ENCODE measurements at regions not wholly inside any gene's neighbourhood (a gene's known extent, or its start where the extent isn't known, plus 50 kb on each side); places are given as distances from the start of the nearest gene placed in this dataset.
"Not testable (repeated sequence)": the region's sequence is repeated elsewhere in the genome, so short reads cannot be mapped to it uniquely, and the experiment has no call there.

- DNase-seq (ENCODE audit: low spot score) (no peak), ATAC-seq (no peak)
These were observed 291.6 kb upstream of the ECI2 start for GRCh38 chr6:4426968-4427367.

GRCh38 chr6:4421837-4422236, 286.5 kb upstream of the ECI2 start:
- ATAC-seq: no peak

GRCh38 chr6:4420160-4420865, 284.9 kb upstream of the ECI2 start:
- DNase-seq (ENCODE audit: low spot score) (no peak), ATAC-seq (no peak)

More at GRCh38 chr6:4421837-4422236, 286.5 kb upstream of the ECI2 start:
- DNase-seq (ENCODE audit: low spot score): no peak

GRCh38 chr6:4415549-4415948, 280.2 kb upstream of the ECI2 start:
- ATAC-seq: no peak
- DNase-seq (ENCODE audit: low spot score): no peak

- not testable (repeated sequence) for ATAC-seq
These were observed 278.7 kb upstream of the ECI2 start for GRCh38 chr6:4414078-4414477.

GRCh38 chr6:4413073-4413472, 277.7 kb upstream of the ECI2 start:
- ATAC-seq (no peak), DNase-seq (ENCODE audit: low spot score) (no peak)

More at GRCh38 chr6:4414078-4414477, 278.7 kb upstream of the ECI2 start:
- not testable (repeated sequence) for DNase-seq (ENCODE audit: low spot score)

- no peak for ATAC-seq
- no peak for DNase-seq (ENCODE audit: low spot score)
These were observed 277.1 kb upstream of the ECI2 start for GRCh38 chr6:4412488-4412887.

- ATAC-seq (no peak), DNase-seq (ENCODE audit: low spot score) (no peak)
These were observed 276.7 kb upstream of the ECI2 start for GRCh38 chr6:4412077-4412476.

GRCh38 chr6:4407710-4408109, 272.3 kb upstream of the ECI2 start:
- not testable (repeated sequence) for ATAC-seq; DNase-seq (ENCODE audit: low spot score)

GRCh38 chr6:4405621-4406212, 270.3 kb upstream of the ECI2 start:
- no peak for DNase-seq (ENCODE audit: low spot score)
- no peak for ATAC-seq

GRCh38 chr6:4404415-4404814, 269.0 kb upstream of the ECI2 start:
- DNase-seq (ENCODE audit: low spot score): no peak
- ATAC-seq: no peak

GRCh38 chr6:4403828-4404227, 268.5 kb upstream of the ECI2 start:
- ATAC-seq (no peak), DNase-seq (ENCODE audit: low spot score) (no peak)

- DNase-seq (ENCODE audit: low spot score) (no peak), ATAC-seq (no peak)
These were observed 267.8 kb upstream of the ECI2 start for GRCh38 chr6:4403023-4403752.

GRCh38 chr6:4402477-4402976, 267.2 kb upstream of the ECI2 start:
- DNase-seq (ENCODE audit: low spot score) (no peak), ATAC-seq (peak; percentile 37)

GRCh38 chr6:4401408-4402368, 266.3 kb upstream of the ECI2 start:
- no peak for ATAC-seq
- no peak for DNase-seq (ENCODE audit: low spot score)

GRCh38 chr6:4399656-4400055, 264.3 kb upstream of the ECI2 start:
- DNase-seq (ENCODE audit: low spot score): no peak
- no peak for ATAC-seq

- DNase-seq (ENCODE audit: low spot score) (no peak), ATAC-seq (no peak)
These were observed 263.4 kb upstream of the ECI2 start for GRCh38 chr6:4398791-4399190.

GRCh38 chr6:4397307-4397706, 261.9 kb upstream of the ECI2 start:
- ATAC-seq: no peak
- no peak for DNase-seq (ENCODE audit: low spot score)

- no peak for ATAC-seq
- DNase-seq (ENCODE audit: low spot score): no peak
These were observed 260.7 kb upstream of the ECI2 start for GRCh38 chr6:4396044-4396443.

- DNase-seq (ENCODE audit: low spot score) (no peak), ATAC-seq (no peak)
These were observed 260.0 kb upstream of the ECI2 start for GRCh38 chr6:4395386-4395785.

GRCh38 chr6:4394786-4395185, 259.4 kb upstream of the ECI2 start:
- ATAC-seq: no peak
- no peak for DNase-seq (ENCODE audit: low spot score)
